GM21390 (cell line): ENCODE measurements at regions not wholly inside any gene's neighbourhood (a gene's known extent, or its start where the extent isn't known, plus 50 kb on each side); places are given as distances from the start of the nearest gene placed in this dataset.

Experiments used
- ATAC-seq: cut with Tn5 transposase; IDR thresholded peaks from one replicate; pipeline ENCODE4 v1.9.1; 2021; ENCODE audit not compliant: unreplicated experiment

DNA sequence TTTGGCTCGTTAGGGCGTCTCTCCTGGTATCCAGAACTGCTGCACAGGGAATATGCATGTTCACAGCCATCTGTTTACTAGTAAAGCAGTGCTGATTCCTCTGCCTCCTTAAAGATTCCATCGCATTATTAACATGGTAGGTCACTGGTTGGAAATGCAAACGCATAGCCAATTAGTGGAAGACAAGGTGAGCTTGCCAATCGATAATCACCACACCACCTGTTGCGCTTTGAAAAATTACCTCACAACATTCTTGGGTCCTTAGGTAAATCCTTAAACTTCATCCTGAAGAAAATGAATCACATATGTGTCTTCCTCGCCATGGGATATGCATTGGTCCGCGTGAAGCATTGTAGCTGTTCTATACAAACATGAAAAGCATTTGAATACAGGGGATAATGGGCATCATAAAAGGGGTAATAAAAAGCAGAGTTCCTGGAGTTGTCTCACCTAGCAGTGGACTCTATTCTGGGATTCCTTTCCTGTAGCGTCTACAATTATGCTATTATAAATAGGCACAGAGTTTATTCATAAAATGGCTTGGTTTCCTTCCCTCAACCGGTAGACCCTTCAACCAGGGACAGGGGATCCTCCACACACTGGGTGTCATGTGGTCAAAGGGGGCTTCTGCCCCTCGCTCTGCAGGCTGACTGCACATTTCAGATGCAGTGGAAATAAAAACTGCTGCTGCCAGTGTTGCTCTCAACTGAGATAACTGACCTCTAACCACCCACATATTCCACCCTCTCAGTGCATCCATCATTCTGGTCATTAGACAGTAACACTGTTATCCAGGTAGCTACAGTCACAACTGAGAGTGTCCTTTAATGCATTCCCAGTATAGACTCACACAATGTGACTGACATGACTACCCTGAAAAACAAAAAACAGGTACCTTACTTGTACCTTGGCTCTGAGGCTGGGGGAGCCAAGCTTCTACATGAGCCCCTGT, 389.2 kb upstream of the NFE2L3 start:
- ATAC-seq = no peak

- ATAC-seq = no peak
Measured at GRCh38 chr7:25763463-25763860, 388.5 kb upstream of the NFE2L3 start.

- no peak for ATAC-seq
Measured at GRCh38 chr7:25765110-25765655, 386.8 kb upstream of the NFE2L3 start.

GRCh38 chr7:25770235-25770634, 381.8 kb upstream of the NFE2L3 start:
- no peak for ATAC-seq

- no peak for ATAC-seq
Measured at GRCh38 chr7:25770670-25771069, 381.3 kb upstream of the NFE2L3 start.

DNA sequence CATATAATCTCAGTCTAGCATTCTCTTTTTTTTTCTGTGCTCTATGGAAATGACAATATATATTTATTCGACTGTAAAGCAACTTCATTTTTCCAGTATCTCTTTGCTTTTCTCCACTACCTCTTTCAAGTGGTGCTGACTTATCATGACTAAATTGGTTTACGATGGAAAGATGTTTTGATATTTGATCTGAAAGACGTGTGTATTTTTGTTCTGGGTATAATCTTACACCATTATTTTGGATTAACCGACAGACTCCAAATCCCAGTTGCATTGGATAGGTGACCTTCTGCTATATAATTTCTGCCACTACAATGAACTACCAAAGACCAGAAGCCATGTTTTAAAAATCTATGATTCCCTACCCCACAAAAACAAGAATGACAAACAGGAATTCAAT, 380.5 kb upstream of the NFE2L3 start:
- ATAC-seq = no peak

- ATAC-seq = no peak
Measured at GRCh38 chr7:25772802-25773201, 379.2 kb upstream of the NFE2L3 start.

- no peak for ATAC-seq
Measured at GRCh38 chr7:25774675-25775074, 377.3 kb upstream of the NFE2L3 start.

DNA sequence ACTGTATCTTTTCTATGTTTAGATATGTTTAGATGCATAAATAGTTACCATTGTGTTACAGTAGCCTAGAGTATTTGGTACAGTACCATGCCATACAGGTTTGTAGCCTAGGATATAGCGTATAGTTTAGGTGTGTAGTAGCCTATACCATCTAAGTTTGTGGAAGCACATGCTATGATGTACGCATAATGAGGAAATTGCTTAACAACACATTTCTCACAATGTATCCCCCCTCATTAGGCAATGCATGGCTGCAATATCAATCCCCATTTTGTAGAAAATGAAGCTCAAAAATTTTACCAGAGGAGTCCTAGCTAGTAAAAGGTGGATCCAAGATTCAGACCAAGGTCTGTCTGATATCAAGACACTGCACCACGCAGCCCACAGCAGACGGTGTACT, 376.4 kb upstream of the NFE2L3 start:
- no peak for ATAC-seq

- ATAC-seq = no peak
Measured at GRCh38 chr7:25775999-25776743, 375.8 kb upstream of the NFE2L3 start.

GRCh38 chr7:25776744-25777123, 375.3 kb upstream of the NFE2L3 start:
- ATAC-seq = no peak

- ATAC-seq = no peak
Measured at GRCh38 chr7:25777969-25778708, 373.9 kb upstream of the NFE2L3 start.

- no peak for ATAC-seq
Measured at GRCh38 chr7:25779002-25779546, 372.9 kb upstream of the NFE2L3 start.

DNA sequence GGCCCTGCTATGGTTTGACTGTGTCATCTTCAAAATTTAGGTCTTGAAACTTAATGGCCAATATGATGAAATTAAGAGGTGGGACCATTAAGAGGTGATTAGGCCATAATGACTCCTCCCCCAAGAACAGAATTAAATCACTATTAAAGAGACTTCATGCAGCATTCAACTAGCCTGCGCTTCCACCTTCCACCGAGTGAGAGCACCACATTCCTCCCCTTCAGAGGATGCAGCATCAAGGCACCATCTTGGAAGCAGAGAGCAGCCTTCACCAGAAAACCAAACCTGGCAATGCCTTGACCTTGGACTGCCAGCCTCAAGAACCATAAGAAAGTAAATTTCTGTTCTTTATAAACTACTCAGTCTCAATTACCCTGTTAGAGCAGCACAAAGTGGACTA, 371.1 kb upstream of the NFE2L3 start:
- no peak for ATAC-seq

GRCh38 chr7:25781704-25782103, 370.3 kb upstream of the NFE2L3 start:
- ATAC-seq = no peak

DNA sequence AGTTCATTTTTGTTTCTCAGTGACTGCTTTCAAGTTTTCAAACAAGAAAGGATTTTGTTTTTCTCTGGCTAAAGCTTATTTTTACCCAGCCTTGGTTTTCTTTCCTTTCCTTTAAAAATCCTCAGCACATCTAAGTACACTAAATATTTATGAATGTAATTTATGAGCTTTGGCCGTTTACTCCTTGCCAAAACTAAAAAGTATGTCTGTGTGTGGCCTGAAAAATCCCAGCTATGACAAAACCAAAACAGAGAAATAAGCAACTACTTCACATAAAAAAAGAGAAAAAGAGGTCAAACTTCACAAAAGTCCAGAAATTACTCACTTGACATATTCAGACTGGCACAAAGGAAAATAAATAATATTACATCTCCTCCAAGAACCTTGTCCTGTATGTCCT, 365.1 kb upstream of the NFE2L3 start:
- no peak for ATAC-seq

DNA sequence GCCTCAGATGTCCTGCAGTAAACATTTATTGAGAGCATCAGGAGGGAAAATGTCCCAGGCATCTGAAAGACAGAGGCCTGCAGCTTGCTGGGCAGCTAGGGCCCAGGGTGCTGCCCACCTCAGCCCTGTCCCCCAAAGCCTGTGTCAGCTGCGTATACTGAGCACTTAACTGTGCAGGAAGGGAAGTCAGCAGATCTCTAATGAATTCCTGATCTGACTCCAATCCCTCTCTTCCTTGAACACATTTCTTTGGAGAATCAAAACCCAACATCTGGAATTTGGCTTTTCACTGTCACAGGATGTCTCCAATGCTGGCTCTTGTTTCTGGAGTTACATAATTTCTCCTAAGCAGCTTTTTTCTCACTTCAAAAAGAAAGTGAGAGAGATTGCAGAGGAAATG, 364.7 kb upstream of the NFE2L3 start:
- no peak for ATAC-seq

GRCh38 chr7:25788371-25788770, 363.6 kb upstream of the NFE2L3 start:
- ATAC-seq = no peak

DNA sequence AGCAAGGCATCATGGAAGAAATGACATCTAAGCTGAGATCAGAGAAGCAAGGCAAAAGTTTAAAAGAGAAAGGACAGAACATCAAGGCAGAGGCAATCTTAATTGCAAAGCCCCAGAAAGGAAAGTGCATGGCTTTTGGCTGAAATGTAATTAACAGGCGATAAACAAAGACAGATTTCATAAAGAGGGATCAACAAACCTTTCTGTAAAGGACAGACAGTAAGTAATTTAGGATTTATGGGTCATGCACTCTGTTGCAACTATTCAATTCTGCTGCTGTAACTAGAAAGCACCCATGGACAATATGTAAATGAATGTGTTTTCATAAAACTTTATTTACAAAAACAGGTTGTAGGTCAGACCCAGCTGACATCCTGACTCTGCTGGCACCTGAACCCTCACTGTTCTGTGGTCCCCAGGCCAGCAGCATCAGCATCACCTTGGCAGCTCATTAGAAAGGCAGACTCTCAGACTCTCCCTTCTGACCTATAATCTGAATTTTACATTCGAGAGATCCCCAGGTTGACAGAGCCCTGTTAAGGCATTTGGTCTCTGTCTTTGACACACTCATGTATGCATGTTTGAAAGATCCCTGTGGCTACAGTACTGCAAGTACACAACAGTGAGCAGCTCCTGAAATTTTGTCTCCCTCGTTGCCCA, 362.9 kb upstream of the NFE2L3 start:
- ATAC-seq = no peak
